H1 (cell line): ENCODE measurements at regions not wholly inside any gene's neighbourhood (a gene's known extent, or its start where the extent isn't known, plus 50 kb on each side); places are given as distances from the start of the nearest gene placed in this dataset.

Experiments used
- CTCF ChIA-PET: fragments of 300-600 bp; sonication (Branson Sonifier 250); formaldehyde crosslinking; loops from one replicate; lab custom pipeline; 2021; ENCODE audit not compliant: partially characterized antibody; lab: Charles Lee
- POLR2A ChIA-PET: fragments of 300-600 bp; sonication (Branson Sonifier 250); formaldehyde crosslinking; loops from one replicate; lab custom pipeline; 2021; ENCODE audit warnings: inconsistent platforms; ENCODE audit not compliant: partially characterized antibody; lab: Charles Lee
- DNase-seq, 2 experiments: peaks; one replicate each; pipeline versions ENCODE4 v3.0.0 to v3.0.0-alpha.2; 2010 to 2022; ENCODE audit warnings: low spot score in 2 of 2, low read depth in 1 of 2, mixed read lengths in 1 of 2
- FAIRE-seq: peaks from 2 replicates; lab custom pipeline; 2011; peaks lifted over from hg19 to GRCh38; lab: Jason Lieb, UNC
- H2AFZ ChIP-seq: 2 replicates; pipeline ENCODE4 v1.8.1; 2012; ENCODE audit warnings: low read length, inconsistent platforms
- H2AK5ac ChIP-seq: 2 replicates; pipeline ENCODE4 v1.6.1; 2013; ENCODE audit warnings: low read depth, low read length
- H2BK120ac ChIP-seq: replicated peaks from 2 replicates; pipeline ENCODE3; 2013; ENCODE audit warnings: low read depth, low read length, inconsistent platforms
- H2BK12ac ChIP-seq: 2 replicates; pipeline ENCODE4 v1.6.1; 2013; ENCODE audit warnings: low read depth, low read length
- H2BK15ac ChIP-seq: 2 replicates; pipeline ENCODE4 v1.6.1; 2013; ENCODE audit warnings: low read length
- H2BK20ac ChIP-seq: 2 replicates; pipeline ENCODE4 v1.6.1; 2013; ENCODE audit warnings: low read length
- H2BK5ac ChIP-seq: 2 replicates; pipeline ENCODE4 v1.6.1; 2013; ENCODE audit warnings: low read depth, low read length
- H3K14ac ChIP-seq: 2 replicates; pipeline ENCODE4 v1.6.1; 2013; ENCODE audit warnings: inconsistent platforms; ENCODE audit not compliant: insufficient read length
- H3K18ac ChIP-seq: 2 replicates; pipeline ENCODE4 v1.6.1; 2013; ENCODE audit warnings: low read length; ENCODE audit errors: extremely low read depth
- H3K23ac ChIP-seq: 2 replicates; pipeline ENCODE4 v1.6.1; 2013; ENCODE audit warnings: inconsistent platforms; ENCODE audit not compliant: insufficient read length
- H3K23me2 ChIP-seq: 2 replicates; pipeline ENCODE4 v1.6.1; 2013; ENCODE audit warnings: low read depth, low read length
- H3K27ac ChIP-seq: 2 replicates; pipeline ENCODE4 v1.6.1; 2011; ENCODE audit warnings: low read depth, low read length, inconsistent platforms
- H3K27me3 ChIP-seq, 4 experiments: replicated peaks in 1 of 4; 1 replicate in 1 of 4; 2 replicates in 3 of 4; pipeline versions ENCODE4 v1.6.1 to v1.8.1; 2011 to 2013; ENCODE audit warnings: low read length in 3 of 4, mild to moderate bottlenecking in 3 of 4, inconsistent platforms in 2 of 4, mixed read lengths in 2 of 4, moderate library complexity in 1 of 4; ENCODE audit not compliant: control insufficient read depth in 3 of 4, insufficient read depth in 3 of 4; ENCODE audit errors: extremely low read depth in 1 of 4
- H3K36me3 ChIP-seq, 4 experiments: 2 replicates each; pipeline versions ENCODE4 v1.6.1 to v1.8.1; 2011 to 2013; ENCODE audit warnings: mild to moderate bottlenecking in 4 of 4, low read length in 3 of 4, moderate library complexity in 2 of 4, control low read depth in 1 of 4, inconsistent platforms in 1 of 4; ENCODE audit not compliant: insufficient read depth in 4 of 4, control insufficient read depth in 2 of 4
- H3K4ac ChIP-seq: replicated peaks from 2 replicates; pipeline ENCODE3; 2013; ENCODE audit warnings: low read length, low read depth, mixed read lengths, inconsistent platforms; ENCODE audit not compliant: insufficient read length
- H3K4me1 ChIP-seq, 4 experiments: replicated peaks in 1 of 4; 1 replicate in 1 of 4; 2 replicates in 3 of 4; pipeline versions ENCODE4 v1.6.1 to v1.8.1; 2011 to 2013; ENCODE audit warnings: low read length in 3 of 4, inconsistent platforms in 2 of 4, mixed read lengths in 1 of 4; ENCODE audit not compliant: insufficient read depth in 4 of 4, control insufficient read depth in 3 of 4
- H3K4me2 ChIP-seq, 2 experiments: 2 replicates each; pipeline versions ENCODE4 v1.6.1 to v1.8.1; 2011 to 2013; ENCODE audit warnings: low read depth in 2 of 2, low read length in 2 of 2, control low read depth in 1 of 2, inconsistent platforms in 1 of 2, mild to moderate bottlenecking in 1 of 2; ENCODE audit not compliant: insufficient read depth in 1 of 2
- H3K4me3 ChIP-seq, 4 experiments: fragments of 200-600, 300-600 bp in 1 of 4; sonication (generic), shearing (Covaris generic), sonication (Bioruptor Twin) in 1 of 4; 2 replicates each; pipeline versions ENCODE4 v1.5.1 to v1.8.1; 2011 to 2016; ENCODE audit warnings: low read length in 4 of 4, low read depth in 3 of 4, control low read depth in 2 of 4, inconsistent platforms in 2 of 4, mild to moderate bottlenecking in 2 of 4, mixed read lengths in 1 of 4, moderate library complexity in 1 of 4; ENCODE audit not compliant: insufficient read depth in 2 of 4; ENCODE audit errors: extremely low read depth in 1 of 4
- H3K56ac ChIP-seq: replicated peaks from 2 replicates; pipeline ENCODE3; 2013; ENCODE audit warnings: low read depth, mild to moderate bottlenecking, mixed read lengths, low read length, inconsistent platforms; ENCODE audit not compliant: insufficient read length
- H3K79me1 ChIP-seq: 2 replicates; pipeline ENCODE4 v1.6.1; 2013; ENCODE audit warnings: low read depth, low read length, control low read depth
- H3K79me2 ChIP-seq, 2 experiments: 2 replicates each; pipeline versions ENCODE4 v1.6.1 to v1.8.1; 2012 to 2013; ENCODE audit warnings: low read length in 2 of 2, mild to moderate bottlenecking in 2 of 2, inconsistent platforms in 1 of 2; ENCODE audit not compliant: insufficient read depth in 2 of 2, control insufficient read depth in 1 of 2
- H3K9ac ChIP-seq, 4 experiments: replicated peaks in 1 of 4; 1 replicate in 1 of 4; 2 replicates in 3 of 4; pipeline versions ENCODE4 v1.6.1 to v1.8.1; 2011 to 2013; ENCODE audit warnings: low read depth in 3 of 4, low read length in 3 of 4, control low read depth in 2 of 4, mild to moderate bottlenecking in 2 of 4, moderate library complexity in 2 of 4, inconsistent platforms in 1 of 4; ENCODE audit errors: extremely low read depth in 1 of 4
- H3K9me3 ChIP-seq, 2 experiments: 2 replicates each; pipeline versions ENCODE4 v1.6.1 to v1.8.1; 2012 to 2013; ENCODE audit warnings: mild to moderate bottlenecking in 2 of 2, moderate library complexity in 2 of 2, control low read depth in 1 of 2, inconsistent platforms in 1 of 2, low read depth in 1 of 2, low read length in 1 of 2, mixed read lengths in 1 of 2; ENCODE audit not compliant: insufficient read depth in 2 of 2
- H4K20me1 ChIP-seq, 2 experiments: replicated peaks in 1 of 2; 2 replicates each; pipeline versions ENCODE3 to v1.8.1; 2011 to 2013; ENCODE audit warnings: inconsistent platforms in 2 of 2, low read length in 2 of 2, mild to moderate bottlenecking in 1 of 2; ENCODE audit not compliant: insufficient read depth in 2 of 2, control insufficient read depth in 1 of 2
- H4K5ac ChIP-seq: 2 replicates; pipeline ENCODE4 v1.6.1; 2013; ENCODE audit warnings: low read length, low read depth, mixed read lengths, inconsistent platforms; ENCODE audit not compliant: insufficient read length
- H4K8ac ChIP-seq: 2 replicates; pipeline ENCODE4 v1.8.0; 2013; ENCODE audit warnings: mild to moderate bottlenecking, moderate library complexity, low read length, inconsistent platforms; ENCODE audit not compliant: insufficient read depth; ENCODE audit errors: extremely low read depth
- H4K91ac ChIP-seq: replicated peaks from 2 replicates; pipeline ENCODE3; 2013; ENCODE audit warnings: low read length, mixed read lengths, inconsistent platforms; ENCODE audit not compliant: insufficient read length
- CBX8 ChIP-seq: fragments of 300-800, 300-1000 bp; sonication (generic); IDR thresholded peaks from 2 replicates; pipeline ENCODE4 v1.7.1; 2016; ENCODE audit warnings: low read depth, low read length, borderline replicate concordance
- CTBP2 ChIP-seq: IDR thresholded peaks from 2 replicates; pipeline ENCODE4 v1.7.0; 2011; ENCODE audit warnings: borderline replicate concordance, mild to moderate bottlenecking, moderate library complexity, mixed read lengths, low read length; ENCODE audit not compliant: insufficient read depth, insufficient read length
- CTCF ChIP-seq, 3 experiments: IDR thresholded peaks; 1 replicate in 2 of 3; 2 replicates in 1 of 3; pipeline versions ENCODE4 v1.5.1 to v1.6.1; 2011; ENCODE audit warnings: low read length in 3 of 3, mild to moderate bottlenecking in 3 of 3, inconsistent platforms in 2 of 3, low read depth in 1 of 3, moderate library complexity in 1 of 3; ENCODE audit not compliant: insufficient read depth in 1 of 3; ENCODE audit errors: control extremely low read depth in 1 of 3
- EZH2 ChIP-seq: fragments of 200-600 bp; sonication (generic); IDR thresholded peaks from 2 replicates; pipeline ENCODE4 v1.7.1; 2012; ENCODE audit warnings: low read depth, mild to moderate bottlenecking, moderate library complexity, low read length, inconsistent platforms; ENCODE audit not compliant: severe bottlenecking
- HDAC2 ChIP-seq, 2 experiments: fragments of 300-600 bp in 1 of 2; sonication (generic) in 1 of 2; IDR thresholded peaks; 2 replicates each; pipeline ENCODE4 v1.6.1; 2011 to 2012; ENCODE audit warnings: low read depth in 2 of 2, low read length in 2 of 2, mild to moderate bottlenecking in 2 of 2, moderate library complexity in 2 of 2, borderline replicate concordance in 1 of 2, inconsistent platforms in 1 of 2
- JUND ChIP-seq: IDR thresholded peaks from 2 replicates; pipeline ENCODE4 v1.6.1; 2011; ENCODE audit warnings: mild to moderate bottlenecking, improper control_type of control experiment, low read length
- RFX5 ChIP-seq: IDR thresholded peaks from 2 replicates; pipeline ENCODE4 v1.6.1; 2011; ENCODE audit warnings: low read depth, low read length, improper control_type of control experiment, borderline replicate concordance
- RNF2 ChIP-seq: fragments of 200-900, 300-1000 bp; sonication (generic); IDR thresholded peaks from 2 replicates; pipeline ENCODE4 v1.7.1; 2016; ENCODE audit warnings: borderline replicate concordance, low read depth, mild to moderate bottlenecking, antibody characterized with exemption, low read length; ENCODE audit not compliant: poor library complexity, severe bottlenecking; ENCODE audit errors: missing control alignments
- SAP30 ChIP-seq: fragments of 300-600 bp; sonication (generic); IDR thresholded peaks from 2 replicates; pipeline ENCODE4 v1.7.1; 2012; ENCODE audit warnings: low read length, moderate library complexity, mild to moderate bottlenecking, inconsistent platforms; ENCODE audit not compliant: insufficient read depth, insufficient replicate concordance
- SP2 ChIP-seq: IDR thresholded peaks from 2 replicates; pipeline ENCODE4 v1.6.1; 2012; ENCODE audit warnings: mild to moderate bottlenecking, low read length, inconsistent platforms
- SUZ12 ChIP-seq: fragments of 200-600 bp; sonication (generic); IDR thresholded peaks from 2 replicates; pipeline ENCODE4 v1.6.1; 2012; ENCODE audit warnings: mild to moderate bottlenecking, inconsistent platforms, low read length, moderate library complexity, mixed read lengths
- WGBS, 2 experiments: shearing (Covaris generic) in 1 of 2; methylation state at CpG; one replicate each; pipeline versions ENCODE4 v1.1.6 to v1.1.7; 2013 to 2015; ENCODE audit warnings: low lambda C conversion rate in 2 of 2, mixed read lengths in 2 of 2, inconsistent platforms in 1 of 2, low coverage in 1 of 2, missing lambda C conversion rate in 1 of 2; ENCODE audit not compliant: insufficient replicate concordance in 2 of 2, insufficient coverage in 1 of 2, insufficient read length in 1 of 2; ENCODE audit errors: extremely low coverage in 1 of 2, missing lambda C conversion rate in 1 of 2; 5-methylcytosine and 5-hydroxymethylcytosine counted together

DNA sequence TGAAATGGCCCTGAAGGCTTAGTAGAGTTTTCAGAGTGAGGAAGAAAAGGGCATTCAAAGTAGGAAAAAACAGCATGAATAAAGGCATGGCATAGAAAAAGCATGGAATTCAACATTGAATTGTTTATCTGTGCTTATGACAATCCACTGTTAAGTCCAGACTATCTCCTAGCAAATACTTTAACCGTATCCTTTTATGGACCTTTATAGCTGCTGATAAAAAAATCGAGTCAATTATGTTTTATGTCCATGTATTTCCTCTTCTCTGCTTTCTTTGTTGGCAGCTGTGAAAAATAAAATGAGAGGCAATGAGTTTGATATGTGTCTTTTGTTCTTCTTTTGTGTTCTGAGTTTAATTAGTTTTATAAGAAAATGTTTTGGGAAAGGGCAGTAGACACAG is 70.4 kb downstream of the TDRD15 start:
- 88% methylated on average over 2 of the region's 2 CpGs; no CpG with 5 or more reads in 1 of the 2 experiments for WGBS, 2 experiments
- Histone ChIP-seq H4K8ac (no peak overlapping the region), H3K4me3 (no peak overlapping the region), H3K79me1 (no peaks in the 10 kb centered on the region), H2AFZ (no peak overlapping the region), H4K91ac (no peak overlapping the region)
- POLR2A ChIA-PET = no interaction called here
- no peak for TF ChIP-seq CTCF (IDR thresholded peaks at IDR 0.05; ENCODE audit: control extremely low read depth in 1 of 3, insufficient read depth in 1 of 3, low read depth in 1 of 3, low read length in 3 of 3)
- no peak for TF ChIP-seq CTBP2
- TF ChIP-seq RFX5 = no peak
- TF ChIP-seq RNF2 = no peak
- TF ChIP-seq SUZ12 = no peak
- TF ChIP-seq CBX8 = no peak
- TF ChIP-seq SP2 = no peak
- TF ChIP-seq SAP30 = no peak
- no peak for TF ChIP-seq JUND
- TF ChIP-seq EZH2 = no peak
- no peak for TF ChIP-seq HDAC2 (IDR thresholded peaks at IDR 0.05; ENCODE audit: borderline replicate concordance in 1 of 2, low read depth in 2 of 2, low read length in 2 of 2)
- TF ChIP-seq, all 59 proteins: peak for 0
- DNase-seq (no peak), FAIRE-seq (no peak)
- H4K5ac ChIP-seq = no peak overlapping the region
- no peak overlapping the region for H2BK15ac ChIP-seq
- CTCF ChIA-PET = interaction anchor here (3.2 kb wide), 1 partner anchor 122 kb away, joined by 11 read pairs; no protein-coding TSS in a partner anchor
- H3K9ac ChIP-seq = no peak overlapping the region
- no peaks in the 10 kb centered on the region for H3K9me3 ChIP-seq
- H3K4me2 ChIP-seq = no peak overlapping the region
- H2BK5ac ChIP-seq = no peak overlapping the region
- H2BK20ac ChIP-seq = no peak overlapping the region
- no peak overlapping the region for H2BK120ac ChIP-seq
- no peaks in the 10 kb centered on the region for H3K4me1 ChIP-seq
- no peaks in the 10 kb centered on the region for H3K23me2 ChIP-seq
- no peak overlapping the region for H3K4ac ChIP-seq
- no peak overlapping the region for H3K27ac ChIP-seq
- no peak overlapping the region for H3K14ac ChIP-seq
- H3K23ac ChIP-seq = no peak overlapping the region
- no peak overlapping the region for H2BK12ac ChIP-seq
- no peaks in the 10 kb centered on the region for H3K36me3 ChIP-seq
- no peak overlapping the region for H2AK5ac ChIP-seq
- no peaks in the 10 kb centered on the region for H4K20me1 ChIP-seq
- H3K27me3 ChIP-seq = no peaks in the 10 kb centered on the region
- no peak overlapping the region for H3K18ac ChIP-seq
- no peak overlapping the region for H3K56ac ChIP-seq
- H3K79me2 ChIP-seq = no peaks in the 10 kb centered on the region
